ENCODE measurements at regions not wholly inside any gene's neighbourhood (a gene's known extent, or its start where the extent isn't known, plus 50 kb on each side); places are given as distances from the start of the nearest gene placed in this dataset.

DNA sequence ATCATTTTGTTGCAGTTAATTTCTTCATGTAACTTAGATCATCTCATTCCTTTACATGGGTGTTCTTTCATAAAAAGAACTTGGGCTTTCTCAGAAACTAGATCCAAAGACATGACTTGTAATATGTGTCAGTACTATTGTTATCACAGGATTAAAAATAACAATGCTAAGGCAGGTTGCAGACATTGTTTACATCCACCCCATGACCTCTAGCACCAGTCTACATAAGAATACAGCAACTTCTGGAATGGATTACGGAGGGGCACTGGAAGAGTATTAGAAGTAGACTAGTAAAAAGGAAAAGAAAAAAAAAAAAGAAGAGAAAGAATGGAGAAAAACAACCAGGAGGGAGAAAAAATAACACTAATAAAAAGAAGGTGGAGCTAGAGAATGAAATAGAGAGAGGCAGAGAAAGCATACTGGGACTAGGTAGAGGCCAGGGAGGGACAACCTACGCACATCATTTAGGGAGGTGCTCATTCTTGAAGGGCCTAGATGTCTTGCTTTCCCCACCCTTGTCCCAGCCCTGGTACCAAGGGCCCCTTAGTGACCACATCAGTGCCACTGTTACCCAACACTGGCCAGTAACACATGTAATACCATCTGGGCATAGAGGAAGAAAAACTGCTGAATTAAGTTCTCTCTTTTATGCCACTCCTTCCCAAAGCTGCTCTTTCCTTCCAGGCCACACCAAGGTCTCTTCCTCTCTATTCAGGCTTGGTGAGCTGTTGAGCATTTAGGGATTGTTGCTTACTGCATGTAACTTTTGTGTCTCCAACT, 70.6 kb upstream of the KLF7 start:
- DNase-seq (ENCODE audit: low read depth): no peak

DNA sequence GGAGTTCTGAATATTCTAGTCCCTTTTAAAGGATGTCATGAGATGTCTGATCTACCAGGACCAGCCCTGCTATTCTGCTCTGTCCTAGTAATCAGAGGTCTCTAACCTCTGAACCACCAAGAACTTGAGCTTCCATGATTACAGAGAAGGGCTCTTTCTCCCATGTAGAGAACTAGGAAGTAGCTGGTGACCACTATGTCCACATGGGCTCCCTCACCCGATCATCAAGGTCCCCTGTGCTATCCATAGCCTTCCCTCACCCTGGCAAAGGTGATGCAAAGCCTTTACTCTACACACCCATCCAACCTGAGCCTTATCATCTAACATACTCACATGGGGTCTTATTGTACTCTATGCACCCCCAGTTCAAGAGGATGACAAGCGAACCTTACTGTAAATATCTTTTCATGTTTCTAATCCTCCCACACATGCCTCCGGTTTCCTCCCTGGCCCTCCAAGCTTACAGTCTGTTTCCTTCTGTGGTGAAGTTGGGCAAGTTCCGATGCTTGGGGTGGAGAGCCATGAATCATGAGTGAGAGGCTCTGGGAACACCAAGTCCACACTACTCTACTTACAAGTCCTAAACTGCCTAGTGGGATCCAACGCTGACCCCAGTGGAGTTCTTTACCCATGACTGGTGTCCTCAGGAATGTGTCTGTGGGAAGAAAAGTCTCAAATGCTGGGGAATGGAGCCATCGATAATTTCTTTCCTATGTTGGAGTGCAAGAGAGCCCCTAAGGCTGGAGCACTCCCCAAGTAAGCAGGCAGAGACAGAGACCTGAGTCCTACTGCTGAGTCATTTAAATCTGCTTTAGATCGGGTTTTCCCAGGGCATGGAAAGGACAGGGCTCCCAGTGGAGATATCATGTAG, 73.3 kb upstream of the KLF7 start:
- DNase-seq (ENCODE audit: low read depth): no peak

- DNase-seq (ENCODE audit: low read depth): no peak
Measured at GRCh38 chr2:207239754-207240494, 74.2 kb upstream of the KLF7 start.

DNA sequence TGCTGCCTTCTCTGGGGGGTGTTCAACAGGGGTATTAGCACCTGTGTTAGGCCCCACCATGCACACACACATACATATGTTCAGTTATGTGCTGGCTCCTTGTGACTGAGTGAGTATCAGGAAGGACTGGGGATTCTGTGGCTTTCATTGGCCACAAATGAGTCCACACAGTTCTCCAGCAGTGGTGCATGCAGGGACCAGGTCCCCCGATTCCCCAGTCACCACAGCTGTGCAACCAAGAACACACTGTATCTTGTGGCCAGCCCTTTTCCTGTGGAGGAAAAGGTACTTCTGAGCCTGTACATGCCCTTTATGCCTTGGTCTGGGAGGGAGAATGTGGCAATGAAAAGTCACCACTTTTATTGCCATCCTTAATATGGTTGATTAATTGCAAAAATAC, 74.9 kb upstream of the KLF7 start:
- no peak for DNase-seq (ENCODE audit: low read depth)

GRCh38 chr2:207241198-207241597, 75.5 kb upstream of the KLF7 start:
- DNase-seq (ENCODE audit: low read depth): no peak

DNA sequence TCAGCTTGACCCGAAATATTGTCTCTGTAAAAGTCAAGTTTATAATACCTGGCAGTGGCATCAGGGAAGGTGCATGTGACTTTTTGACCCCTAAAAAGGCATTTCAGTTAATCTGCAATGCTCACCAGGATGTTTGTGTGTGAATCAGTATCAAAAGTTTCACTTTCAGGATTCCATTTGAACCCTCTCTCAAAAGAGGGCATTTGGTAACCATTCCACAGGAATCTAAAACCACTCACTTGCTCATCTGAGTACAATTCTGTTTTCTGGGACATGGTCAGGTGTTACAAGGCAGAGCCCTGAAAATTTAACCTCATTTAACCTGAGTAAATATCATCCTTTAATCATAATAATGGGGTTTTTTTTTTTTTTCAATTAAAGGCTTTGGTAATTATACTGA, 77.9 kb upstream of the KLF7 start:
- no peak for DNase-seq (ENCODE audit: low read depth)

DNA sequence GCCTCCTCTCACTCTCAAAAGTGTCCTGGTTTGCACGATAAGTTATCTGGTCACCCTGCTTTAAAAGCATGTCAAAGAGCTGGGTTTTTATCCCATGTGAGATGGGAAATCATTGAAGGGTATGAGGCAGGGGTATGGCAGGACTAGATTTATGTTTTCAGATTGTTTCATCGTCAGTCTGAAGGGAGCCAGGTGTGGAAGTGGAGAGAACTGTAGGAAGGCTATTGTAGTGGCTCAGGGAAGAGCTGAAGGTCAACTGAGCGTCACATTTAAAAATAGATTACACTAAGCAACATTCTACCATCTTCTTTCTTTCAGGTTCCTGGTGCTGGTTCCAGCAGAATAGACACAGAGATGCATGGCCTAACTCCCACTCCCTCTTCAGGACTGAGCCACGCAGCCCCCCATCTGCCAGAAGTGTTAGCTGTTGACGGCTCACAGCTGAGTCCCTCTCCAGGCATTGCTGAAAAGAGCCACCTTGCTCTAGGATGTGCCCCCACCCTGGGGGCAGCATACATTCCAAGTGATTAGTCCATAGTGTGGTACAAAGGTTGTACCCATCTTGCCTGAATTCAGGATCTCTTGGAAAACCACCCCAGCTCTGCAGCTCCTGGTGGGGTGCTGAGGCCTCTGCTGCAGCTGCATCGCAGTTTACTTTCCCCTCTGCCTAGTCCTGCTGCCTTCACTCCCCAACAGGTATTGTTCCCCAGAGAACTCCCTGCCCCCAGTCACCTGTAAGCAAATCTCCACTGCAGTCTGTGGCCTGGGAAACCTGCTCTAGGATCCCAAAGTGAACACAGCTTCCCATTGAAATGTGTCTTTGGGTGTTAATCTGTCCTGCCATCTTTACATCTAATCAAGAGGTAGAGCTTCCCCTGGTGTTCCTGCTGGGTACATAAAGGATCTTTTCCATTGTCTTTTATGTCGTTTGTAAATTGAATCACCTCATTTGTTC, 79.5 kb upstream of the KLF7 start:
- DNase-seq (ENCODE audit: low read depth): no peak

GRCh38 chr2:207248702-207249377, 83.1 kb upstream of the KLF7 start:
- no peak for DNase-seq (ENCODE audit: low read depth)

GRCh38 chr2:207251022-207251421, 85.3 kb upstream of the KLF7 start:
- DNase-seq (ENCODE audit: low read depth): no peak

DNA sequence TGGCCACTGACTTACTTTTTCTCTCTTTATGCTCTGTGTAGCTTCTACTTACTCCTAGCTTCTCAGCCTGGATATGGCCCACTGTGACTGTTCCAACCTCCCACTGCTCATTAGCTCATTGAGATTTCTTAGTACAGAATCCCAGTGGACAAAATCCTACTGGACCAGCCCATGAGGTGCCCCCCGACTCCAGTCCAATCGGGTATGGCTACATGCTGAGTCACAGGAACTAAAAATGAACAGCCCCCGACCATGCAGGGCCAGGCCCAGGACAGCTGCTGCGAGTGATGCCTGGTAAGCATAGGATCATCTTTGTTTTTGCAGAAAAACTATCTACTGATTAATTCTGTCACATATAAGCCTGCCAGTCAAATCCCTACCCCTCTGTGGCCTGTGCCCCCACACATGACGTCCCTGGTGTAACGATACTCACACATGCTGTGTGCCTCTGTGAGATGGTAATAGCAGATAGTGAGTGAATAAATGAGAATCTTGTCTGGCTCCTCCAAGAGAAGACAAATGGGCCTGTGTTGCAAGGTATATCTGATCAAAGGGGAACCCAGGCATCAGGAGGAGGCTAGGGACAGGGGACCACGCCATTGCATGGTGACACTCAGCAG, 85.9 kb upstream of the KLF7 start:
- DNase-seq (ENCODE audit: low read depth): no peak

DNA sequence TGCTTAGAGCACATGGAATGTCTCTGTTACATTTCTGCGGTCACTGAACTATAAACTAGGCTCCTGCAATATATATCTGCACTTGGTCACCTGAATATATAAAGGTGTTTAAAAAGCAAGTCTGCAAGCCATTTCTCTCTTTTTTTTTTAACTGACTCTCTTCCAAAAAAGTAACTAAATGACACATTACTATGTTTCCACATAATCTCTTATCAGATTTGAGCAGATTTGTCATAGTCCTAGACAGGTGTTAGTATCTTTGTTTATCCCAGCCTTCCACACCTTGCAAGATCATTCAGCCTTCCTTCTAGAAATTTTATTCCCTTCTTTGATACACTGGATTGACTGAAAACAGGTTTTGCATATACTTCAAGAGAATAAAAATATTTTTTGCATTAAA, 86.7 kb upstream of the KLF7 start:
- no peak for DNase-seq (ENCODE audit: low read depth)

DNA sequence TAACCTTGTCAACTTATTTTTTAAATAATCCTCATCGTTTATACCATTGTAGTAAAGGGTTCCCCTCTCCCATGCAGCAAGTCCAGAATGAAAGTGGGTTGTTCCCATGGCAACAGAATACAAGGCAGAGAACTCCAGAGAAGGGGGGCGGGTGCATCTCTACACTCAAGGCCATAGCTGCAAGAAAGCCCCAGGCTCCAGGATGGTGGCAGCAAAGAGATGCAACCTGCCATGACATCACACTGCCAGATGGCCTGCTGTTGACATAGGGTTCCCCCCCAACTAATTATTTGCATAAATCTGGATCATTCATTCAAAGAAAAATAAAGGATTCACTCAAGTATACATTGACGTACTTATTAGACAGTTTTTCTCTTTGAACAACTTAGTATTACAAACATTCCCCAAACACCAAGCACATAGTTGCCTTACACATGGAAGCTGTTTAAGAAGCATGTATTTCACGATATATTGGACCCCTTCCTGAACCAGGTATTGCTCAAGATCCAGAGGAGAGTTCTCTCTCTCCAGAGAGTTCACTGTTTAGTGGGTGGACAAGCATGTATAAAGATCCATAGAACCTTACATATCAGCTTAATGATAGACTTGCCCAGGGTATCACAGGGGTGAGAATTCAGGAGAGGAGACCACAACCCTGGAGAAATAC, 87.4 kb upstream of the KLF7 start:
- no peak for DNase-seq (ENCODE audit: low read depth)

DNA sequence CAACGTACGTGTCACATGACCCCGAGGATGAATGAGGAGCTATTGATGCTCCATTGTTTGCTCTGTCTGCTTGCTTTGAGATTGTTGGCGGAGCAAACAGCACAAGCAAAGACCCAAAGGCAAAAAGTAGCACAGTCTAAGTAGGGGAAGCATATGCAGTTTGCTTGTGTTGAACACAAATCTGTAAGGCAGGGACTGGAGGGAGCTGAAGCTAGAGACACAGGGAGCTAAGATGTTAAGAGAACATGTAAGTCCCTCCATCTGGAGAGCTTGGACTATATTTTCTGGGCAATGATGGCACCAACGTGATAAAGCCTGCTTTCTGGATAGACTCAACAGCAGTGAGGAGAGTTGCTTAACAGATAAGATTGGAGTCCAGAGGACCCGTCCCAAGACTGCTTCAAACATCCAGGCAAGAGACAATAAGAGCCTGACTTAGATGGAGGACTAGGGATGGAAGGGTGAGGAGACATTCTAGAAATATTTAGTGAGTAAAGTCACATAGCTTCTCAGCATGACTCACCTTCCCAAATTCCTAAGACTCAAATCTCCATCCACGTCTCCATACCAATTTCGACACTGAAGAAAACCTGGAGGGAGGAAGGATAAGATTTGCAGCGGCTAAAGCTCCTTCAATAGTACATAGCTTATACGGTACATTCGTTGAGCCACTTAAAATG, 88.1 kb upstream of the KLF7 start:
- DNase-seq (ENCODE audit: low read depth): no peak

- no peak for DNase-seq (ENCODE audit: low read depth)
Measured at GRCh38 chr2:207254591-207255464, 89.1 kb upstream of the KLF7 start.

- no peak for DNase-seq (ENCODE audit: low read depth)
Measured at GRCh38 chr2:207255565-207256470, 90.1 kb upstream of the KLF7 start.

GRCh38 chr2:207256476-207257207, 90.9 kb upstream of the KLF7 start:
- no peak for DNase-seq (ENCODE audit: low read depth)

All from activated T-cell treated with anti-CD3 and anti-CD28 coated beads for 1 hour (primary cell).